IMR-90 (cell line): ENCODE measurements at regions not wholly inside any gene's neighbourhood (a gene's known extent, or its start where the extent isn't known, plus 50 kb on each side); places are given as distances from the start of the nearest gene placed in this dataset.
"Not testable (repeated sequence)": the region's sequence is repeated elsewhere in the genome, so short reads cannot be mapped to it uniquely, and the experiment has no call there.

Experiments used
- ATAC-seq: fragments of 200-7000 bp; cut with Tn5 transposase; 2 replicates; pipeline ENCODE4 v1.9.1; 2020; ENCODE audit warnings: low read depth, mild to moderate bottlenecking, moderate library complexity
- BruUV-seq: library from RNA; stranded (reverse); fragments of 400-500 nt; replicated peaks from 2 replicates; lab custom pipeline; 2021; lab: Mats Ljungman, UMichigan
- CTCF ChIA-PET: fragments of 300-600 bp; formaldehyde crosslinking; extraction: SDS; loops from one replicate; lab custom pipeline; 2021; ENCODE audit warnings: antibody characterized with exemption; lab: Yijun Ruan, JAX
- POLR2A ChIA-PET: fragments of 300-600 bp; sonication (Branson Sonifier 250); formaldehyde crosslinking; loops from one replicate; lab custom pipeline; 2022; ENCODE audit warnings: antibody characterized with exemption; ENCODE audit not compliant: unreplicated experiment; lab: Charles Lee
- DNase-seq: peaks from one replicate; pipeline ENCODE4 v3.0.0; 2013
- H2AFZ ChIP-seq: replicated peaks from 2 replicates; pipeline ENCODE3; 2013; ENCODE audit warnings: low read length, mild to moderate bottlenecking; ENCODE audit not compliant: poor library complexity
- H2AK5ac ChIP-seq: 2 replicates; pipeline ENCODE4 v1.6.1; 2013; ENCODE audit warnings: low read depth, low read length, inconsistent platforms
- H2AK9ac ChIP-seq: replicated peaks from 2 replicates; pipeline ENCODE3; 2013; ENCODE audit warnings: mild to moderate bottlenecking, low read depth, low read length, moderate library complexity; ENCODE audit not compliant: poor library complexity
- H2BK120ac ChIP-seq: 2 replicates; pipeline ENCODE4 v1.6.1; 2013; ENCODE audit warnings: low read depth, low read length, inconsistent platforms
- H2BK15ac ChIP-seq: 3 replicates; pipeline ENCODE4 v1.6.1; 2013; ENCODE audit warnings: low read depth, low read length, inconsistent platforms
- H2BK20ac ChIP-seq: 2 replicates; pipeline ENCODE4 v1.6.1; 2013; ENCODE audit warnings: low read depth, mild to moderate bottlenecking, inconsistent platforms, low read length, moderate library complexity
- H2BK5ac ChIP-seq: 2 replicates; pipeline ENCODE4 v1.6.1; 2013; ENCODE audit warnings: mild to moderate bottlenecking, low read depth, low read length, inconsistent platforms; ENCODE audit not compliant: poor library complexity, severe bottlenecking
- H3K14ac ChIP-seq: replicated peaks from 2 replicates; pipeline ENCODE4 v1.6.1; 2013; ENCODE audit warnings: low read depth, low read length, inconsistent platforms
- H3K18ac ChIP-seq: 2 replicates; pipeline ENCODE4 v1.6.1; 2013; ENCODE audit warnings: low read depth, low read length, control low read depth
- H3K23ac ChIP-seq: 2 replicates; pipeline ENCODE4 v1.6.1; 2013; ENCODE audit warnings: low read depth, low read length, inconsistent platforms
- H3K27ac ChIP-seq: 2 replicates; pipeline ENCODE4 v1.5.1; 2013; ENCODE audit warnings: mild to moderate bottlenecking, control low read depth, low read length; ENCODE audit not compliant: insufficient read depth
- H3K27me3 ChIP-seq: 2 replicates; pipeline ENCODE4 v1.6.1; 2013; ENCODE audit warnings: low read length; ENCODE audit not compliant: control insufficient read depth, insufficient read depth
- H3K36me3 ChIP-seq: 2 replicates; pipeline ENCODE4 v1.6.1; 2013; ENCODE audit warnings: low read length, mixed read lengths; ENCODE audit not compliant: control insufficient read depth, insufficient read depth
- H3K4ac ChIP-seq: 2 replicates; pipeline ENCODE4 v1.6.1; 2013; ENCODE audit warnings: low read depth, low read length, inconsistent platforms
- H3K4me1 ChIP-seq: 2 replicates; pipeline ENCODE4 v1.6.1; 2013; ENCODE audit warnings: low read length, mixed read lengths; ENCODE audit not compliant: control insufficient read depth, insufficient read depth
- H3K4me2 ChIP-seq: 2 replicates; pipeline ENCODE4 v1.6.1; 2013; ENCODE audit warnings: low read depth, mild to moderate bottlenecking, control low read depth, low read length, moderate library complexity
- H3K4me3 ChIP-seq: 2 replicates; pipeline ENCODE4 v1.5.1; 2013; ENCODE audit warnings: low read depth, mild to moderate bottlenecking, control low read depth, low read length, moderate library complexity; ENCODE audit not compliant: insufficient read depth
- H3K56ac ChIP-seq: 2 replicates; pipeline ENCODE4 v1.6.1; 2013; ENCODE audit warnings: low read length, inconsistent platforms; ENCODE audit not compliant: insufficient read depth; ENCODE audit errors: extremely low read depth
- H3K79me1 ChIP-seq, 2 experiments: 2 replicates each; pipeline ENCODE4 v1.6.1; 2013; ENCODE audit warnings: low read length in 2 of 2, inconsistent platforms in 1 of 2, low read depth in 1 of 2
- H3K9ac ChIP-seq: 2 replicates; pipeline ENCODE4 v1.6.1; 2013; ENCODE audit warnings: low read depth, low read length, control low read depth
- H3K9me1 ChIP-seq: 2 replicates; pipeline ENCODE4 v1.6.1; 2013; ENCODE audit warnings: low read length, inconsistent platforms; ENCODE audit not compliant: insufficient read depth
- H3K9me3 ChIP-seq: 2 replicates; pipeline ENCODE4 v1.6.1; 2013; ENCODE audit warnings: low read length; ENCODE audit not compliant: control insufficient read depth, insufficient read depth
- H4K20me1 ChIP-seq: 2 replicates; pipeline ENCODE4 v1.6.1; 2013; ENCODE audit warnings: low read length, inconsistent platforms; ENCODE audit not compliant: insufficient read depth
- H4K5ac ChIP-seq: 2 replicates; pipeline ENCODE4 v1.6.1; 2013; ENCODE audit warnings: mild to moderate bottlenecking, low read depth, low read length, control low read depth
- H4K8ac ChIP-seq, 2 experiments: 2 replicates each; pipeline ENCODE4 v1.6.1; 2013; ENCODE audit warnings: low read depth in 2 of 2, low read length in 2 of 2, control low read depth in 1 of 2, inconsistent platforms in 1 of 2
- H4K91ac ChIP-seq: 2 replicates; pipeline ENCODE4 v1.6.1; 2013; ENCODE audit warnings: low read depth, low read length, inconsistent platforms; ENCODE audit not compliant: insufficient read depth
- WGBS, 2 experiments: methylation state at CpG; one replicate each; pipeline versions ENCODE4 v1.1.5 to v1.1.7; 2013; ENCODE audit warnings: missing lambda C conversion rate in 2 of 2; ENCODE audit not compliant: insufficient read length in 1 of 2; ENCODE audit errors: extremely low coverage in 2 of 2; 5-methylcytosine and 5-hydroxymethylcytosine counted together
- dilution Hi-C: fragments of 300-500 bp; cut with HindIII; formaldehyde crosslinking; loops from one replicate; pipeline ENCODE4 v1.14.3; 2018; ENCODE audit warnings: low sequenced_read_pairs; ENCODE audit not compliant: unreplicated experiment
- in situ Hi-C: fragments of 300-500 bp; cut with MboI; formaldehyde crosslinking; loops from 3 replicates; pipeline ENCODE4 v1.14.3; 2019; ENCODE audit warnings: low sequenced_read_pairs, inconsistent platforms, mixed read lengths
- intact Hi-C: fragments of 100-400 bp; cut with micrococcal nuclease; formaldehyde crosslinking; loops from 2 replicates; pipeline ENCODE4 v1.10.0; 2022

DNA sequence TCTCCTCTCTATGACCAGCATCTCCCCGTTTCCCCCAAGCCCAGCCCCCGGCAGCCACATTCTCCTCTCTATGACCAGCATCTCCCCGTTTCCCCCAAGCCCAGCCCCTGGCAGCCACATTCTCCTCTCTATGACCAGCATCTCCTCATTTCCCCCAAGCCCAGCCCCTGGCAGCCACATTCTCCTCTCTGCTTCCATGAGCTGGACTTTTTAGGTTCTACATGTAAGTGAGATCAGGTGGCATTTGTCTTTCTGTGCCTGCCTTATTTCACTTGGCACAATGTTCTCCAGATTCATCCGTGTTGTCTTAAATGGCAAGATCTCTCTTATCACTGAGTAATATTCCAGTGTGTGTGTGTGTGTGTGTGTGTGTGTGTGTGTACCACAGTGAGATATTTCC, 428.1 kb upstream of the B3GAT1 start:
- H2BK20ac ChIP-seq, dilution Hi-C loops, H3K9ac ChIP-seq, H2BK15ac ChIP-seq, H3K14ac ChIP-seq, H3K9me1 ChIP-seq, H2BK5ac ChIP-seq, H4K91ac ChIP-seq, H3K18ac ChIP-seq, DNase-seq, H3K4me3 ChIP-seq, H2AK9ac ChIP-seq, H3K4me1 ChIP-seq, BruUV-seq, intact Hi-C loops, H3K36me3 ChIP-seq, H2AK5ac ChIP-seq, CTCF ChIA-PET, H4K8ac ChIP-seq, H3K56ac ChIP-seq, H4K5ac ChIP-seq, POLR2A ChIA-PET, H2AFZ ChIP-seq, H4K20me1 ChIP-seq, H2BK120ac ChIP-seq, H3K4ac ChIP-seq, H3K27ac ChIP-seq, H3K23ac ChIP-seq, H3K4me2 ChIP-seq, in situ Hi-C loops, H3K79me1 ChIP-seq, H3K27me3 ChIP-seq, ATAC-seq: not testable (repeated sequence)
- peaks cover 44% of the 10 kb centered on the region for H3K9me3 ChIP-seq
- WGBS, 2 experiments: no CpG with 5 or more reads among the region's 4 CpGs
